ENCODE measurements at regions not wholly inside any gene's neighbourhood (a gene's known extent, or its start where the extent isn't known, plus 50 kb on each side); places are given as distances from the start of the nearest gene placed in this dataset.

DNA sequence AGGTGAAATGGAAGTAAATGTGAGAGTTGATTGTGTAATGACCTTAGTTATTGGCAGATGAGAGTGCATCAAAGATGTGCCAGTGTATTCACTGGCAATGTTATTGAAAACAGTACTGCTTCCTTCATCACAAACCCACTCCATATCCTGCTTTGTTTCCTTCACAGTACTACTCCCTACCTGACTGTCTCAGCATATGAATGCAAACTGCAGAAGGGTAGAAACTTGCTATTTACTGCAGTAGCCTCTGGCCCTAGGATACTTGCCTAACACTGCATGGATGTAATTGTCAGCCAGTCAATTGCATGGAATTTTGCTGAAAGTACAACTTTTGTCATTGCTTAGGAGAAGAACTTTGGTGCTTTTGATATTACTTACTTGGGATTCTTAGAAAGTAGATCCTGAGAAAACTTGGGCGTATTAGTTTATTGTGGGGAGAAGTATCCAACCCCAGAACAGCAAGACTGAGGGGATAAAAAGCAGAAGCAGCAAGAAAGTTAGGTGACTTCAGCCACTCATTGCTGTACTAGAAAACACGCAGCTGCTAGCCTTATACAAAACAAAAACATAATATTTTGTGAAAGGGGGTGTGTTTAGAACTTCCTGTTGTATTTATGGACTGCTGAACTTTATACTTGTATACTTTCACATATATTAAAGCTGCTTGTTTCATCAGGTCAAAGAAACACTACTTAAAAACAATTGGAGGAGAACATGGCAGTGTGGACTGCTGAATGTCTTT is 219.0 kb downstream of the CCNG2 start:
- TF ChIP-seq, protein P1, sequence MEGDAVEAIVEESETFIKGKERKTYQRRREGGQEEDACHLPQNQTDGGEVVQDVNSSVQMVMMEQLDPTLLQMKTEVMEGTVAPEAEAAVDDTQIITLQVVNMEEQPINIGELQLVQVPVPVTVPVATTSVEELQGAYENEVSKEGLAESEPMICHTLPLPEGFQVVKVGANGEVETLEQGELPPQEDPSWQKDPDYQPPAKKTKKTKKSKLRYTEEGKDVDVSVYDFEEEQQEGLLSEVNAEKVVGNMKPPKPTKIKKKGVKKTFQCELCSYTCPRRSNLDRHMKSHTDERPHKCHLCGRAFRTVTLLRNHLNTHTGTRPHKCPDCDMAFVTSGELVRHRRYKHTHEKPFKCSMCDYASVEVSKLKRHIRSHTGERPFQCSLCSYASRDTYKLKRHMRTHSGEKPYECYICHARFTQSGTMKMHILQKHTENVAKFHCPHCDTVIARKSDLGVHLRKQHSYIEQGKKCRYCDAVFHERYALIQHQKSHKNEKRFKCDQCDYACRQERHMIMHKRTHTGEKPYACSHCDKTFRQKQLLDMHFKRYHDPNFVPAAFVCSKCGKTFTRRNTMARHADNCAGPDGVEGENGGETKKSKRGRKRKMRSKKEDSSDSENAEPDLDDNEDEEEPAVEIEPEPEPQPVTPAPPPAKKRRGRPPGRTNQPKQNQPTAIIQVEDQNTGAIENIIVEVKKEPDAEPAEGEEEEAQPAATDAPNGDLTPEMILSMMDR (IDR thresholded peaks at IDR 0.05): no peak
- no peak overlapping the region for H3K4me3 ChIP-seq
- no peak for DNase-seq (ENCODE audit: low spot score)
- no peak overlapping the region for H3K27ac ChIP-seq
- H3K27me3 ChIP-seq: no peaks in the 10 kb centered on the region
- no peaks in the 10 kb centered on the region for H3K4me1 ChIP-seq
- no peaks in the 10 kb centered on the region for H3K36me3 ChIP-seq
- H3K9me3 ChIP-seq: no peaks in the 10 kb centered on the region

DNA sequence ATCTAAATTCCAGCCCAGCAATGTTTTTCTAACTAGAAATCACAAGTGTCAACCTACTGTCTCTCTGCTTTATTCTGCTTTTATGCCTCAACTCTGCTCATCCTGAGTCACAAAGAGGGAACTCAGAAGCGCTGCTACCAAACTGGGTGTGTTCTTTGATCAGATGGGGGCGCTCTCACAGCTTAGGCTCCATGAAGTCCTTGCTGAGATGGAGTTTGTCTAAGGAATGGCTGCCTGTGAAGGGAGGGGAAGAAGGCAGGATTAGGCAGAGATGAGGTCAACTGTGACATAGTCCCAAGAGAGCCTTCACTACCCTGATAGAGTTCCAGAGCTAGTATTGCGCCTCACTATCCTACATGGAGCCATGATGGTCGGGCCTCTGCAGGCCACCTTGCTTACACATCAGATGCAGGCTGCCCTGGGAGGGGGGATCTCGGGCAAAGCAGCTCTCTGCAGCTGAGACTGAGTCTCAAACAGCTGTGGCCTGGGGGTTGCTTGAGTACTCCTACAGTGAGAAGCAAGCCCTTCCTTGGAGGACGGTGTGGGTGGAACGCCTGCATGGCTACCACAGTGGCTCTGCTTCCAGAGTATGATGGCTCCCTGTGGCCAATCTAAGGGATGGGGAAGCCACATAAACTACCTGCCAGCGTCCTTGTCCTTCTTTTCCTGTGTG is 219.9 kb downstream of the CCNG2 start:
- TF ChIP-seq, protein P1 (IDR thresholded peaks at IDR 0.05): no peak
- no peak overlapping the region for H3K27ac ChIP-seq
- H3K4me3 ChIP-seq: no peak overlapping the region
- H3K36me3 ChIP-seq: no peaks in the 10 kb centered on the region
- no peaks in the 10 kb centered on the region for H3K4me1 ChIP-seq
- no peaks in the 10 kb centered on the region for H3K9me3 ChIP-seq
- no peaks in the 10 kb centered on the region for H3K27me3 ChIP-seq
- DNase-seq (ENCODE audit: low spot score): no peak

DNA sequence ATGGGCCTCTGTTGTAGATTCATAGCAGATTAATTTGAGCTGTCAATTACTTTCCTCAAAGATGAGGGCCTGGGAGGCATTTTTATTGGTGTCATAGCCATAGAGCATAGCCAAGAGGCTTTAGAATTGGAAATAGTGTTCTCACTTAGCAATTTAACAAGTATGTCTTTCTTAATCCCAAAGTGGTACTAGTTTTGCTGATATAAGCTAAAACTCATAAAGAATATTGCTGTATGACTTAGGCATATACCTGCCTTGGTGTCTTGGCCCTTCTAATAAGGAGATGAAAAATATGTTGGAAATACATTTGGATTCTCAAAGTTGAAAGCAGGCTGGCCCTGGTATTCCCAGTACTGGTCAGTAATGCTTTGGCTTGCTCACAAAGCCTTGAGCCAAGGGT is 221.5 kb upstream of the CXCL13 start:
- Histone ChIP-seq H3K4me1 (no peaks in the 10 kb centered on the region), H3K27ac (no peak overlapping the region), H3K4me3 (no peak overlapping the region), H3K36me3 (no peaks in the 10 kb centered on the region), H3K9me3 (no peaks in the 10 kb centered on the region), H3K27me3 (no peaks in the 10 kb centered on the region)
- TF ChIP-seq, protein P1 (IDR thresholded peaks at IDR 0.05): no peak
- no peak for DNase-seq (ENCODE audit: low spot score)

DNA sequence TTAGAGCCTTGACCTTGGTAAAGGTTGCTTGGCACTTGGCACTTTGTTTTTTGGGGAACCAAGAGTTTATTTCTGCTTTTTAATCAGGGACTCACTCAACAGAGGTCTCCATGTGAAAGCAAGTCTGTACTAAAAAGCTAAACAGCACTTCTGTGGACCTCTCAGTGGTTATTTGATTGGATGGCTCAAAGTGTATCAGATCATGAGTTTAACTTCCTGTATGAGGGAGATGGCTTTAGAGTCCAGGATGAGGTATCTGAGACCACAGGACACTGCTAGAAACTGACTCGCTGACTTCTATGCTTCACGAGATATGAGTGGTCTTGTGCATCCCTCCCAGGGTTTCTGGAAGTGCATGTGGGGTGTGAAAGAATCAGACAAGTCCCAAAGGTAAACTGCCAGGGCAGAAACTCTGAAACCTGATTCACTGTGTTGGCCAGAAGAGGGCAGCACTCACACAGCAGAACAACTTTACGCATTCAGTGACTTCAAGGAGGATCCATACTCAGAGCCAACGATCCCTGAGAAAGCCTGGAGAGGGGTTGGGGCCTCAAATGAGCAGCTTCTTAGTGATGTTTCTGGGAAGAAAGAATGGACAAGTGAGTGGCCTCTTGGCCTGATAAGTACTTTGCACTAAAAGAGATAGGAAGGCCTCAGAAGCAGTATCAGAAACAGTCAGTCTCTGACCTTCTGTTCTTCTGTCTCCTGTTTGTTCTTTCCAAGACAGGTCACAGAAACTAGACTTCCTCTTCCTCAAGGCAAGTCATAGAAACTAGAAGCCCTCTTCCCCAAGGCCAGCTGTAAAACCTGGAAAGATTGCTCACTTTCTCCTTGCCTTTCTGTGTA is 220.3 kb upstream of the CXCL13 start:
- no peak overlapping the region for H3K4me3 ChIP-seq

DNA sequence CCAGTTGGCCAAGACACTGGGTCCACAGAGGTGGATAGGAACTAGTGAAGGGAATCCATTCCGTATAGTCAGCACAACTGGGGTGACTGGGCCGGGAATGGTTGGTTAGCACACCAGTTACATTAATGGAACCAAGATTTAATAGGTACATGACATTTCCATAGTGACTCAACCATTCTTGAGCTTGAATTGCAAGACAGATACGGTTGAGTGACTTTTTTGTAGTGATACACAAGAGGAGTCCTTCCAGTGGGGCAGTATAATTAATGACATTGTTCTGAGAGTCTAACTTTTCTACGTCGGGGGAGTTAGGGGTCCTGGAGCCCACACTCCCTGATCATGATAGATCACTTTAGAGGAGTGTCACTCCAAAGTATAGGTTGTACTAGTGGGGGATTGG is 211.6 kb upstream of the CXCL13 start:
- no peaks in the 10 kb centered on the region for H3K4me1 ChIP-seq
- no peaks in the 10 kb centered on the region for H3K36me3 ChIP-seq
- no peaks in the 10 kb centered on the region for H3K9me3 ChIP-seq
- H3K27me3 ChIP-seq: no peaks in the 10 kb centered on the region
- no peak overlapping the region for H3K4me3 ChIP-seq
- DNase-seq (ENCODE audit: low spot score): no peak
- no peak overlapping the region for H3K27ac ChIP-seq
- TF ChIP-seq, protein P1 (IDR thresholded peaks at IDR 0.05): no peak

More for the DNA sequence above, 220.3 kb upstream of the CXCL13 start:
- Histone ChIP-seq H3K36me3 (no peaks in the 10 kb centered on the region), H3K4me1 (no peaks in the 10 kb centered on the region), H3K9me3 (no peaks in the 10 kb centered on the region), H3K27ac (no peak overlapping the region), H3K27me3 (no peaks in the 10 kb centered on the region)
- peak; percentile 70 for DNase-seq (ENCODE audit: low spot score)
- TF ChIP-seq, protein P1 (IDR thresholded peaks at IDR 0.05): peak; percentile 64 to 85

All from right atrium auricular region (tissue), 2 donors.